HG02610 (cell line): ENCODE measurements at regions not wholly inside any gene's neighbourhood (a gene's known extent, or its start where the extent isn't known, plus 50 kb on each side); places are given as distances from the start of the nearest gene placed in this dataset.

Experiments used
- ATAC-seq: cut with Tn5 transposase; IDR thresholded peaks from one replicate; pipeline ENCODE4 v1.9.1; 2021; ENCODE audit warnings: mild to moderate bottlenecking, moderate library complexity; ENCODE audit not compliant: unreplicated experiment

- ATAC-seq = no peak
These were observed 232.1 kb downstream of the CPE start for GRCh38 chr4:165610679-165611437.

GRCh38 chr4:165612936-165613335 is 234.1 kb downstream of the CPE start:
- peak; percentile 97 for ATAC-seq

GRCh38 chr4:165613581-165613980 is 234.8 kb downstream of the CPE start:
- ATAC-seq = no peak

- ATAC-seq = no peak
These were observed 242.1 kb downstream of the CPE start for GRCh38 chr4:165620913-165621312.

GRCh38 chr4:165621983-165622382 is 243.2 kb downstream of the CPE start:
- ATAC-seq = no peak

GRCh38 chr4:165625281-165625680 is 246.5 kb downstream of the CPE start:
- no peak for ATAC-seq

- ATAC-seq = no peak
These were observed 246.7 kb upstream of the TLL1 start for GRCh38 chr4:165626316-165626715.

- no peak for ATAC-seq
These were observed 245.9 kb upstream of the TLL1 start for GRCh38 chr4:165627128-165627527.

- no peak for ATAC-seq
These were observed 245.5 kb upstream of the TLL1 start for GRCh38 chr4:165627548-165627947.

GRCh38 chr4:165628572-165628971 is 244.5 kb upstream of the TLL1 start:
- ATAC-seq = no peak

- ATAC-seq = no peak
These were observed 242.4 kb upstream of the TLL1 start for GRCh38 chr4:165630671-165631070.

- no peak for ATAC-seq
These were observed 241.7 kb upstream of the TLL1 start for GRCh38 chr4:165631208-165631894.

GRCh38 chr4:165631912-165632311 is 241.1 kb upstream of the TLL1 start:
- no peak for ATAC-seq

- no peak for ATAC-seq
These were observed 238.3 kb upstream of the TLL1 start for GRCh38 chr4:165634766-165635165.

GRCh38 chr4:165635381-165635780 is 237.7 kb upstream of the TLL1 start:
- no peak for ATAC-seq

- no peak for ATAC-seq
These were observed 237.1 kb upstream of the TLL1 start for GRCh38 chr4:165635951-165636350.

GRCh38 chr4:165651901-165652300 is 221.1 kb upstream of the TLL1 start:
- no peak for ATAC-seq

GRCh38 chr4:165654556-165654955 is 218.5 kb upstream of the TLL1 start:
- ATAC-seq = no peak

- ATAC-seq = no peak
These were observed 216.6 kb upstream of the TLL1 start for GRCh38 chr4:165656399-165656798.

- ATAC-seq = no peak
These were observed 216.1 kb upstream of the TLL1 start for GRCh38 chr4:165656829-165657490.

GRCh38 chr4:165662341-165662740 is 210.7 kb upstream of the TLL1 start:
- no peak for ATAC-seq

- no peak for ATAC-seq
These were observed 209.6 kb upstream of the TLL1 start for GRCh38 chr4:165663411-165663810.
